IgD-negative memory B cell (primary cell): ENCODE measurements at regions not wholly inside any gene's neighbourhood (a gene's known extent, or its start where the extent isn't known, plus 50 kb on each side); places are given as distances from the start of the nearest gene placed in this dataset.
"Not testable (repeated sequence)": the region's sequence is repeated elsewhere in the genome, so short reads cannot be mapped to it uniquely, and the experiment has no call there.

Experiments used
- H3K27ac Mint-ChIP-seq, 3 donors: one replicate each; pipeline ENCODE4 v1.8.0; 2020 to 2022; ENCODE audit warnings: mild to moderate bottlenecking in 3 of 3, mixed read lengths in 3 of 3, moderate library complexity in 1 of 3
- H3K27me3 Mint-ChIP-seq: one replicate; pipeline ENCODE4 v1.8.0; 2021; ENCODE audit warnings: mixed read lengths
- H3K36me3 Mint-ChIP-seq: one replicate; pipeline ENCODE4 v1.8.0; 2020; ENCODE audit warnings: mild to moderate bottlenecking, mixed read lengths
- H3K4me1 Mint-ChIP-seq, 3 donors: one replicate each; pipeline ENCODE4 v1.8.0; 2020 to 2022; ENCODE audit warnings: mixed read lengths in 3 of 3, mild to moderate bottlenecking in 1 of 3
- H3K4me3 Mint-ChIP-seq, 4 donors: one replicate each; pipeline ENCODE4 v1.8.0; 2020 to 2022; ENCODE audit warnings: mild to moderate bottlenecking in 4 of 4, mixed read lengths in 4 of 4, moderate library complexity in 3 of 4
- H3K9me3 Mint-ChIP-seq, 3 donors: one replicate each; pipeline ENCODE4 v1.8.0; 2020 to 2021; ENCODE audit warnings: mixed read lengths in 3 of 3, mild to moderate bottlenecking in 1 of 3

DNA sequence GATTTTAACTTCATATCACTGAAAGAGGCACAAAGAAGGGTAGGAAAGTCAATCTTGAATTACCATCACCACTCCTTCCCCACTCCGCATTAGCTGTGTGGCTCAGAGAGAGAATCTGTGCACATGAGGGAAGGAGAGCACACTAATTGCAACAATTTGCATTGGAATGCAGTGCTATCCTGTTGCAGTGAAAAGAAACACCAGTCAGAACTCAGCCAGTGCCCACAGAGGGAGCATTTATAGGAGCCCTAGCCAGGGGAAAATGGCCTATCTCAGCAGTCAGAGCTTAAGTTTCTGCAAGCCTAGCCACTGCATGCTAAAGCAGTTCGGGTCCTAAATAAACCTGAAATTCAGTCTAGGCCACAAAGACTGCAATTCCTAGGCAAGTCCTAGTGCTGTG, 159.4 kb upstream of the AR start:
- H3K36me3 Mint-ChIP-seq: peaks cover 4% of the 10 kb centered on the region
- H3K27me3 Mint-ChIP-seq: no peaks in the 10 kb centered on the region
- H3K9me3 Mint-ChIP-seq: peaks cover 1 to 5% (median 5%) of the 10 kb centered on the region in 3 donors
- H3K4me3 Mint-ChIP-seq: no peak overlapping the region
- H3K4me1 Mint-ChIP-seq: no peaks in the 10 kb centered on the region
- no peak overlapping the region for H3K27ac Mint-ChIP-seq

DNA sequence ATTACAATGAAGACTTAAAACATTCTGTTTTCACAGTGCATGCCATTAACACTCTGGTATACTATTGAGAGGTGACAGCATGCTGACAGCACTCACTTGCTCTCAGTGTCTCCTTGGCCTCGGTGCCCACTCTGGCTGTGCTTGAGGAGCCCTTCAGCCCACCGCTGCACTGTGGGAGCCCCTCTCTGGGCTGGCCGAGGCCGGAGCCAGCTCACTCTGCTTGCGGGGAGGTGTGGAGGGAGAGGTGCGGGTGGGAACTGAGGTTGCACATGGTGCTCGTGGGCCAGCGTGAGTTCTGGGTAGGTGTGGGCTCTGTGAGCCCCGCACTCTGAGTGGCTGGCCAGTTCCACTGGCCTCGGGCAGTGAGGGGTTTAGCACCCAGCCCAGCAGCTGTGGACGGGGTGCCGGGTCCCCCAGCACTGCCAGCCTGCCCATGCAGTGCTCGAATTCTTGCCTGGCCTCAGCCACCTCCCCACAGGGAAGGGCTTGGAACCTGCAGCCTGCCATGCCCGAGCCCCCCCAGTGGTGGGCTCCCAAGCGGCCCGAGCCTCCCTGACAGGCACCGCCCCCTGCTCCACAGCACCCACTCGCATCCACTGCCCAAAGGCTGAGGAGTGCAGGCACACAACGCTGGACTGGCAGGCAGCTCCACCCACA, 135.3 kb upstream of the AR start:
- peaks cover 0 to under 1% (median 0%) of the 10 kb centered on the region in 3 donors for H3K9me3 Mint-ChIP-seq
- no peaks in the 10 kb centered on the region for H3K36me3 Mint-ChIP-seq
- H3K4me1 Mint-ChIP-seq: no peaks in the 10 kb centered on the region

DNA sequence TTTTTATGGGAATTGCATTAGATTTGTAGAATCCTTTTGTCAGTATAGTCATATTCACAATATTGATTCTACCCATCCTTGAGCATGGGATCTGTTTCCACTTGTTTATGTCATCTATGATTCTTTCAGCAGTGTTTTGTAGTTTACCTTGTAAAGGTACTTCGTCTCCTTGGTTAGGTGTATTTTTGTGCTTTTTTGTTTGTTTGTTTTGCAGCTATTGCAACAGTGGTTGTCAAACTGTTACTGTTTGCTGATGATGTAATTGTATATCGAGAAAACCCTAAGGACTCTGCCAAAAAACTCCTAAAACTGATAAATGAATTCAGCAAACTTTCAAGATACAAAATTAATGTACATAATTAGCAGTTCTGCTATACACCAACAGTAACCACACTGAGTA, 127.9 kb upstream of the AR start:
- no peaks in the 10 kb centered on the region for H3K27me3 Mint-ChIP-seq
- H3K9me3 Mint-ChIP-seq: peaks cover 2 to 14% (median 3%) of the 10 kb centered on the region in 3 donors
- no peaks in the 10 kb centered on the region for H3K36me3 Mint-ChIP-seq
- no peak overlapping the region for H3K4me3 Mint-ChIP-seq
- no peaks in the 10 kb centered on the region for H3K4me1 Mint-ChIP-seq
- no peak overlapping the region for H3K27ac Mint-ChIP-seq

More for the DNA sequence above, 135.3 kb upstream of the AR start:
- Mint-ChIP-seq H3K27ac (no peak overlapping the region), H3K4me3 (no peak overlapping the region), H3K27me3 (no peaks in the 10 kb centered on the region)

DNA sequence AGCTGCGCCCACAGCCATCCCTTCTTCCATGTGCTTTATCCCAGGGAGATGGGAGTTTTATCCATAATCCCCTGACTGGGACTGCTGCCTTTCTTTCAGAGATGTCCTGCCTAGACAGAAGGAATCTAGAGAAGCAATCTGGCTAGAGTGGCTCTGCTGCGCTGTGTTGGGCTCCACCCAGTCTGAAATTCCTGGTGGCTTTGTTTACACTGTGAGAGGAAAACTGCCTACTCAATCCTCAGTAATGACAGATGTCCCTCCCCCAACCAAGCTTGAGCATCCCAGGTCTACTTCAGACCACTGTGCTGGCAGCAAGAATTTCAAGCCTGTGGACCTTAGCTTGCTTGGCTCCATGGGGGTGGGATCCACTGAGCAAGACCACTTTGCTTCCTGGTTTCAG, 116.9 kb upstream of the AR start:
- no peaks in the 10 kb centered on the region for H3K36me3 Mint-ChIP-seq
- H3K27ac Mint-ChIP-seq: no peak overlapping the region
- H3K27me3 Mint-ChIP-seq: peaks cover 1% of the 10 kb centered on the region
- no peak overlapping the region for H3K4me3 Mint-ChIP-seq
- peaks cover 4 to 8% (median 5%) of the 10 kb centered on the region in 3 donors for H3K9me3 Mint-ChIP-seq
- H3K4me1 Mint-ChIP-seq: no peaks in the 10 kb centered on the region

DNA sequence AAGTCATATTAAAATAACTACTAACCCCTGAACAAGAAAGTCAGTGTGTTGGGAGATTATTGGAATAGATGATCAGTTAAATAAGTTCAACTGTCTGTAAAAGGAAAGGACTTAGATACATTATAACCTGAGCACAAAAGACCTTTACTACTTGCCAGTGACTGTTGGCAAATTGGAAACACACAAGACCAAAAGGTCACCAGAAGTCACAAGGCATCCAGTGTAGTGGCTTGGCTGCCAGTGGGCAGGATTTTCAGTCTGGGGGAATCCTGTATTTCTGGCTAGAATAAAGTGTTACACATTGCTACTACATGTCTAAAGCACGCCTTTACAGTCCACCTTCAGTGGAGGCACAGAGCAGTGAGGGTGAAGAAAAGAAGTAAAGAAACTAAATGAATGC, 108.3 kb upstream of the AR start:
- Mint-ChIP-seq H3K9me3 (peaks cover 0 to 2% (median 0%) of the 10 kb centered on the region in 3 donors), H3K27ac (no peak overlapping the region), H3K4me1 (no peaks in the 10 kb centered on the region), H3K27me3 (no peaks in the 10 kb centered on the region), H3K4me3 (no peak overlapping the region), H3K36me3 (peaks cover 1% of the 10 kb centered on the region)

DNA sequence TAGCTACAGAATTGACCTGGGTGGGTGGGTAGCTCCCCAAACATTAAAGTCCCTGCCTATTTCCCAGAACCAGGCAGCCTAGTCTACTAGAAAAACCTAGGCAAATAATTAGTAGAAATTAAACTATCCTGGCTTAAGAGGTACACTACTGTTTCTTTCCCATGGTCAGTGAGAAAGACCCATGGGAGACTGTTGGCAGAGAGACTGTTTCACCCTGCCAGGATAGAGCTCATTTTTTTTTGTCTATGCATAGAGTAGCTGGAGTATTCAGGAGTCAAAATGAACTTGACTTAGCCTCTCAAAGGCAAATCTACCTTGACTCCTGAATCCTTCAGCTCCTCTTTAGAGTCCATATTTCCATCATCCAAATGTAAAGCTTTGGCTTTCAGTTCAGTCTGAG, 107.0 kb upstream of the AR start:
- no peak overlapping the region for H3K4me3 Mint-ChIP-seq
- H3K27ac Mint-ChIP-seq: no peak overlapping the region
- H3K9me3 Mint-ChIP-seq: peaks cover 0 to 4% (median 2%) of the 10 kb centered on the region in 3 donors
- H3K27me3 Mint-ChIP-seq: no peaks in the 10 kb centered on the region
- H3K36me3 Mint-ChIP-seq: peaks cover 1% of the 10 kb centered on the region
- no peaks in the 10 kb centered on the region for H3K4me1 Mint-ChIP-seq

DNA sequence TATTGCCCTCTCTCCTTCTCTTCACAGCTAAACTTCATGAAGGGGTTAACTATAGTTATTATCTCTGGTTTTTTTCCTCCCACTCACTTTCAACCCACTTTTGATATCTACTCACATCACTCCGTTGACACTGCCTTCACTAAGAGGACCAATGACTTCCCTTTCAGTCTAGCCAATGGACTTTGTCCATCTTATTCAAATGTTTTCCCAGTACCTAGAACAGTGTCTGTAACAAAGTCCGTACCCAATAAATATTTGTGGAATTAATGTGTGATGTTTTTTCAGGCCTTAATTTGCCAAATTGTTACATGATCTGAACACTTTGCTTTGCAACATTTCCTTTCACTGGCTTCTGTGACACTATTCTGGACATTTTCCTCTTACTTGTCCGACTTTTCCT, 106.0 kb upstream of the AR start:
- Mint-ChIP-seq H3K27ac (no peak overlapping the region), H3K36me3 (peaks cover 1% of the 10 kb centered on the region), H3K4me1 (no peaks in the 10 kb centered on the region), H3K9me3 (peaks cover 0 to 5% (median 2%) of the 10 kb centered on the region in 3 donors), H3K27me3 (no peaks in the 10 kb centered on the region), H3K4me3 (no peak overlapping the region)

DNA sequence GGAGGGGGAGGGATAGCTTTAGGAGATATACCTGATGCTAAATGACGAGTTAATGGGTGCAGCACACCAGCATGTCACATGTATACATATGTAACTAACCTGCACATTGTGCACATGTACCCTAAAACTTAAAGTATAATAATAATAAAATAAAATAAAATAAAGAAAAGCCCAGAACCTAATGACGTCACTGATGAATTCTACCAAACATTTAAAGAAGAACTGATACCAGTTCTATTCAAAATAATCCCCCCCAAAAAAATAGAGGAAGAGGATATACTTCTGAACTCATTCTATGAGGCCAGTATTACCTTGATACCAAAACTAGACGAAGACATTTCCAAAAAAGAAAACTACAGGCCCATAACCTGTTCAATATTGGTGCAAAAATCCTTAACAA, 68.6 kb upstream of the AR start:
- not testable (repeated sequence) for H3K27me3 Mint-ChIP-seq, H3K36me3 Mint-ChIP-seq, H3K4me1 Mint-ChIP-seq, H3K27ac Mint-ChIP-seq, H3K9me3 Mint-ChIP-seq, H3K4me3 Mint-ChIP-seq

DNA sequence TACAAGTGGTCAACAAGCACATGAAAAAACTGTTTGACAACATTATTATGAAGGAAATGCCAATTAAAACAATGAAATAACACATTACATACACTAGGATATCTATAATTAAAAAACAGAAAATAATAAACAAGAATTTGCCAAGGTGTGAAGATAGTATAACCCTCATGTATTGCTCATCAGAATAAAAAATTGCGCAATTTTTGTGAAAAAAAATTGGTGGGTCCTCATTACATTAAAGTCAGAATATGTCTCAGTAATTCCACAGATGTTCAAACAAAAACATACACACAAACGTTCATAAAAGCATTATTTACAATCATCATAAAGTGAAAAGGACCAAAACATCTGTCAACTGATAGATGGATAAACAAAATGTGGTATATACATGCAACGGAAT, 63.0 kb upstream of the AR start:
- no peak overlapping the region for H3K4me3 Mint-ChIP-seq
- H3K27ac Mint-ChIP-seq: no peak overlapping the region
- peaks cover 0 to 16% (median 2%) of the 10 kb centered on the region in 3 donors for H3K9me3 Mint-ChIP-seq
- H3K4me1 Mint-ChIP-seq: no peaks in the 10 kb centered on the region
- H3K36me3 Mint-ChIP-seq: no peaks in the 10 kb centered on the region
- H3K27me3 Mint-ChIP-seq: no peaks in the 10 kb centered on the region
